ENCODE measurements at regions not wholly inside any gene's neighbourhood (a gene's known extent, or its start where the extent isn't known, plus 50 kb on each side); places are given as distances from the start of the nearest gene placed in this dataset.

GRCh38 chr6:27811451-27811772 lies 100.8 kb downstream of the OR2B2 start:
- Histone ChIP-seq H3K36me3 (replicated peaks in 1 of 2) (no peaks in the 10 kb centered on the region), H3K9me3 (replicated peaks in 1 of 3) (no peaks in the 10 kb centered on the region), H3K27ac (no peak overlapping the region), H3K4me3 (no peak overlapping the region), H3K4me1 (replicated peaks in 1 of 2) (peaks cover 6 to 28% of the 10 kb centered on the region in 2 donors), H3K27me3 (no peaks in the 10 kb centered on the region)
- DNase-seq, result no peak
- TF ChIP-seq POLR2A (IDR thresholded peaks at IDR 0.05) (no peak), CTCF (IDR thresholded peaks at IDR 0.05) (no peak)
- intact Hi-C loops (cut with DNase I), result no loop called here

- H3K27me3 ChIP-seq, result no peaks in the 10 kb centered on the region
- H3K4me3 ChIP-seq, result peak overlapping the region in 2 of 4 donors; percentile 36 to 62
- peak overlapping the region; percentile 88 to 96 (median 92) for H3K27ac ChIP-seq
- intact Hi-C loops (cut with DNase I), result no loop called here
- no peaks in the 10 kb centered on the region for H3K36me3 ChIP-seq (replicated peaks in 1 of 2)
- no peak for DNase-seq
- no peaks in the 10 kb centered on the region for H3K9me3 ChIP-seq (replicated peaks in 1 of 3)
- WGBS, 4 donors, result 17 to 23% (median 19%) methylated on average over 11 of the region's 11 CpGs
- peaks cover 6 to 28% of the 10 kb centered on the region in 2 donors for H3K4me1 ChIP-seq (replicated peaks in 1 of 2)
- TF ChIP-seq CTCF (IDR thresholded peaks at IDR 0.05) (no peak), POLR2A (IDR thresholded peaks at IDR 0.05) (peak in 1 of 2 donors; percentile 8)
These were observed 101.3 kb downstream of the OR2B2 start for GRCh38 chr6:27810768-27811450.

GRCh38 chr6:27809939-27810767 lies 102.0 kb downstream of the OR2B2 start:
- peak; percentile 77 to 91 (median 84) for DNase-seq
- 1 to 3% (median 1%) methylated on average over 27 to 51 of the region's 51 CpGs for WGBS, 4 donors
- Histone ChIP-seq H3K4me3 (peak overlapping the region; percentile 13 to 62 (median 37)), H3K27me3 (no peaks in the 10 kb centered on the region), H3K36me3 (replicated peaks in 1 of 2) (no peaks in the 10 kb centered on the region), H3K4me1 (replicated peaks in 1 of 2) (peaks cover 6 to 26% of the 10 kb centered on the region in 2 donors), H3K27ac (peak overlapping the region; percentile 88 to 96 (median 92)), H3K9me3 (replicated peaks in 1 of 3) (no peaks in the 10 kb centered on the region)
- peak; percentile 98 to 99 for TF ChIP-seq POLR2A (IDR thresholded peaks at IDR 0.05)
- peak in 1 of 6 experiments; percentile 13 for TF ChIP-seq CTCF (IDR thresholded peaks at IDR 0.05)
- intact Hi-C loops (cut with DNase I), result no loop called here

DNA sequence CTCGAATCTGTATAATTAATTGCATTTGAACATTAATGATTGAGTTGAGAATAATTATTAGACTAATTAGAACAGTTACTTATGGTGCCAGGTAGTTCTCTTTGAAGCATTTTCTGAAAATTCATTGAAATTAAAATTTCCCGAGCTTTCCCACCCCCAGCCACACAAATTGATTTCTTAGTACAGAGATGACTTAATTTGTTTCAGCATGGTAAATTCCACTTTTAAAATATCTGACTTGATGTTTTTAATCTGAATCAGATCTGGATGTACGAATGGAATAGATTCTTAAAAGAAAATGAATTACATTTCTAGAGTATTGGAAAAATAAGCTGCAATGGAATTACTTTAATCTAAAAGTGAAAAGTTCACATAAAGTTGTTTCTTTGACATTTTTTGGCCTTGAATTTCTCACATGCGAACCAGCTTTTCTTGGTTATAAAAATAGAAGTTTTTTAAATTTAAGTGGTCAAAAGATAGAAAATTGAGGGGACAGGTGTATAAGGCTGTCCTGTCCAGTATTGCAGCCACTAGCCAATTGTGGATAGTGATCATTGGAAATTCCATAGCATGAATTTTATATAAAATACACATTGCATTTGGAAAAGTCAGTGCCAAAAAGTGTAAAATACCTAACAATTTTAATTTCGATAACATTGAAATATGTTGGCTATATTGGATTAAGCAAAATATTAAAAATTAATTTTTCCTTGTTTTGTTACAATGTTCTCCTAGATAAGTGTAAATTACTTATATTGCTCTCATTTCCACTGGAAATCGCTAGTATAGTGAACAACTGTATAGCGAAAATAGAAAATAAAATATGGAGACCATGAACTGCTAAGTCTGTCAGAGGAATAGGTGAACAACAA lies 102.9 kb downstream of the OR2B2 start:
- H3K27me3 ChIP-seq, result no peaks in the 10 kb centered on the region
- no peak for DNase-seq
- H3K4me3 ChIP-seq, result peak overlapping the region in 1 of 4 donors; percentile 62
- H3K9me3 ChIP-seq (replicated peaks in 1 of 3), result no peaks in the 10 kb centered on the region
- 17 to 26% (median 21%) methylated on average over 7 of the region's 7 CpGs for WGBS, 4 donors
- no peak for TF ChIP-seq POLR2A (IDR thresholded peaks at IDR 0.05)
- no peak for TF ChIP-seq CTCF (IDR thresholded peaks at IDR 0.05)
- intact Hi-C loops (cut with DNase I), result no loop called here
- no peaks in the 10 kb centered on the region for H3K36me3 ChIP-seq (replicated peaks in 1 of 2)
- H3K27ac ChIP-seq, result peak overlapping the region; percentile 88 to 96 (median 92)
- H3K4me1 ChIP-seq (replicated peaks in 1 of 2), result peaks cover 6 to 20% of the 10 kb centered on the region in 2 donors

Data from adrenal gland (tissue), 9 donors.